ENCODE measurements at regions not wholly inside any gene's neighbourhood (a gene's known extent, or its start where the extent isn't known, plus 50 kb on each side); places are given as distances from the start of the nearest gene placed in this dataset.

GRCh38 chr10:44435196-44435595, 50.3 kb upstream of the CXCL12 start:
- DNase-seq: no peak

GRCh38 chr10:44436240-44436639, 51.3 kb upstream of the CXCL12 start:
- peak; percentile 3 for DNase-seq

- DNase-seq: peak; percentile 66
Observed at GRCh38 chr10:44437840-44438511, 53.1 kb upstream of the CXCL12 start.

GRCh38 chr10:44439239-44439957, 54.5 kb upstream of the CXCL12 start:
- DNase-seq: no peak

- DNase-seq: no peak
Observed at GRCh38 chr10:44439958-44440244, 55.0 kb upstream of the CXCL12 start.

- DNase-seq: no peak
Observed at GRCh38 chr10:44457259-44457658, 72.4 kb upstream of the CXCL12 start.

- no peak for DNase-seq
Observed at GRCh38 chr10:44458671-44459413, 73.9 kb upstream of the CXCL12 start.

GRCh38 chr10:44459671-44460070, 74.8 kb upstream of the CXCL12 start:
- DNase-seq: no peak

- no peak for DNase-seq
Observed at GRCh38 chr10:44460416-44460815, 75.5 kb upstream of the CXCL12 start.

GRCh38 chr10:44462338-44462914, 77.5 kb upstream of the CXCL12 start:
- DNase-seq: peak; percentile 60

- DNase-seq: no peak
Observed at GRCh38 chr10:44463511-44464121, 78.7 kb upstream of the CXCL12 start.

- no peak for DNase-seq
Observed at GRCh38 chr10:44464503-44464902, 79.6 kb upstream of the CXCL12 start.

GRCh38 chr10:44465401-44466115, 80.7 kb upstream of the CXCL12 start:
- no peak for DNase-seq

GRCh38 chr10:44466236-44466635, 81.3 kb upstream of the CXCL12 start:
- DNase-seq: no peak

GRCh38 chr10:44467090-44467489, 82.2 kb upstream of the CXCL12 start:
- no peak for DNase-seq

- no peak for DNase-seq
Observed at GRCh38 chr10:44467900-44468299, 83.0 kb upstream of the CXCL12 start.

- peak; percentile 23 for DNase-seq
Observed at GRCh38 chr10:44468525-44468924, 83.6 kb upstream of the CXCL12 start.

GRCh38 chr10:44468965-44469364, 84.1 kb upstream of the CXCL12 start:
- no peak for DNase-seq

- DNase-seq: no peak
Observed at GRCh38 chr10:44470784-44471183, 85.9 kb upstream of the CXCL12 start.

- DNase-seq: no peak
Observed at GRCh38 chr10:44471410-44471809, 86.5 kb upstream of the CXCL12 start.

GRCh38 chr10:44473146-44473545, 88.2 kb upstream of the CXCL12 start:
- no peak for DNase-seq

GRCh38 chr10:44476409-44477045, 91.6 kb upstream of the CXCL12 start:
- no peak for DNase-seq
